Suprapubic skin (tissue), 4 donors: ENCODE measurements at regions not wholly inside any gene's neighbourhood (a gene's known extent, or its start where the extent isn't known, plus 50 kb on each side); places are given as distances from the start of the nearest gene placed in this dataset.

Experiments
- DNase-seq, 2 donors: peaks; one replicate each; pipeline ENCODE4 v3.0.0-alpha.2; 2019; ENCODE audit warnings: low spot score in 2 of 2
- H3K27ac ChIP-seq: fragments of 200-600 bp; sonication (generic); one replicate; pipeline ENCODE4 v1.5.1; 2019
- H3K27me3 ChIP-seq: fragments of 200-600 bp; sonication (generic); one replicate; pipeline ENCODE4 v1.5.1; 2019
- H3K36me3 ChIP-seq: fragments of 200-600 bp; sonication (generic); one replicate; pipeline ENCODE4 v1.5.1; 2019
- H3K4me1 ChIP-seq: fragments of 200-600 bp; sonication (generic); one replicate; pipeline ENCODE4 v1.5.1; 2019
- H3K4me3 ChIP-seq: fragments of 200-600 bp; sonication (generic); one replicate; pipeline ENCODE4 v1.5.1; 2019; ENCODE audit warnings: mild to moderate bottlenecking
- H3K9me3 ChIP-seq: fragments of 200-600 bp; sonication (generic); one replicate; pipeline ENCODE4 v1.5.1; 2019
- CTCF ChIP-seq, 2 donors: fragments of 200-600 bp in 1 of 2; fragments of 450-650 bp in 1 of 2; sonication (generic) in 1 of 2; IDR thresholded peaks; one replicate each; pipeline ENCODE4 v1.5.1; 2016 to 2019; ENCODE audit warnings: antibody characterized with exemption in 2 of 2, mild to moderate bottlenecking in 1 of 2, moderate library complexity in 1 of 2
- EP300 ChIP-seq: sonication (generic); formaldehyde crosslinking; IDR thresholded peaks from one replicate; pipeline ENCODE4 v1.6.1; 2017; ENCODE audit warnings: antibody characterized with exemption
- POLR2A ChIP-seq, 2 donors: fragments of 450-650 bp; IDR thresholded peaks; one replicate each; pipeline ENCODE4 v1.6.1; 2017; ENCODE audit warnings: antibody characterized with exemption in 2 of 2, mild to moderate bottlenecking in 2 of 2, moderate library complexity in 2 of 2
- POLR2AphosphoS5 ChIP-seq, 3 donors: sonication (generic); formaldehyde crosslinking; IDR thresholded peaks; one replicate each; pipeline ENCODE4 v1.6.1; 2017; ENCODE audit warnings: antibody characterized with exemption in 3 of 3
- whole genome bisulfite sequencing: methylation state at CpG from one replicate; pipeline ENCODE4 v1.1.5; 2018; 5-methylcytosine and 5-hydroxymethylcytosine counted together

- no peak overlapping the region for H3K4me3 ChIP-seq
- peaks cover 58% of the 10 kb centered on the region for H3K27me3 ChIP-seq
- TF ChIP-seq EP300 (no peak), POLR2AphosphoS5 (IDR thresholded peaks at IDR 0.05) (no peak), POLR2A (IDR thresholded peaks at IDR 0.05) (no peak), CTCF (IDR thresholded peaks at IDR 0.05) (no peak)
- peaks cover 10% of the 10 kb centered on the region for H3K4me1 ChIP-seq
- H3K27ac ChIP-seq, result no peak overlapping the region
- no peak for DNase-seq
- WGBS, result 78% methylated on average over 5 of the region's 5 CpGs
- H3K9me3 ChIP-seq, result no peaks in the 10 kb centered on the region
- no peaks in the 10 kb centered on the region for H3K36me3 ChIP-seq
These were observed 50.3 kb upstream of the ATP11A start for GRCh38 chr13:112639521-112639920.

GRCh38 chr13:112638919-112639318 is 50.9 kb upstream of the ATP11A start:
- Histone ChIP-seq H3K27me3 (peaks cover 64% of the 10 kb centered on the region), H3K36me3 (no peaks in the 10 kb centered on the region), H3K9me3 (no peaks in the 10 kb centered on the region), H3K4me1 (peaks cover 10% of the 10 kb centered on the region), H3K27ac (no peak overlapping the region), H3K4me3 (no peak overlapping the region)
- 60% methylated on average over 10 of the region's 10 CpGs for WGBS
- TF ChIP-seq POLR2AphosphoS5 (IDR thresholded peaks at IDR 0.05) (no peak), POLR2A (IDR thresholded peaks at IDR 0.05) (no peak), CTCF (IDR thresholded peaks at IDR 0.05) (no peak), EP300 (no peak)
- no peak for DNase-seq

GRCh38 chr13:112638157-112638750 is 50.3 kb upstream of the TUBGCP3 start:
- no peak for DNase-seq
- 59% methylated on average over 24 of the region's 24 CpGs for WGBS
- no peaks in the 10 kb centered on the region for H3K36me3 ChIP-seq

More at GRCh38 chr13:112638157-112638750, 50.3 kb upstream of the TUBGCP3 start:
- Histone ChIP-seq H3K27ac (no peak overlapping the region), H3K4me3 (no peak overlapping the region), H3K27me3 (peaks cover 66% of the 10 kb centered on the region), H3K4me1 (peaks cover 10% of the 10 kb centered on the region), H3K9me3 (no peaks in the 10 kb centered on the region)
- TF ChIP-seq POLR2AphosphoS5 (IDR thresholded peaks at IDR 0.05) (no peak), CTCF (IDR thresholded peaks at IDR 0.05) (no peak), POLR2A (IDR thresholded peaks at IDR 0.05) (no peak), EP300 (no peak)
